Posterior cingulate gyrus (tissue), 11 donors: ENCODE measurements at regions not wholly inside any gene's neighbourhood (a gene's known extent, or its start where the extent isn't known, plus 50 kb on each side); places are given as distances from the start of the nearest gene placed in this dataset.

ENCODE experiments used
- DNase-seq, 10 donors: peaks; one replicate each; pipeline versions ENCODE4 v3.0.0 to v3.0.0-alpha.2; 2020 to 2021; ENCODE audit warnings: mixed read lengths in 3 of 10
- intact Hi-C: fragments of 100-400 bp; cut with DNase I; formaldehyde crosslinking; loops from one replicate; pipeline ENCODE4 v1.15.1; 2023

DNA sequence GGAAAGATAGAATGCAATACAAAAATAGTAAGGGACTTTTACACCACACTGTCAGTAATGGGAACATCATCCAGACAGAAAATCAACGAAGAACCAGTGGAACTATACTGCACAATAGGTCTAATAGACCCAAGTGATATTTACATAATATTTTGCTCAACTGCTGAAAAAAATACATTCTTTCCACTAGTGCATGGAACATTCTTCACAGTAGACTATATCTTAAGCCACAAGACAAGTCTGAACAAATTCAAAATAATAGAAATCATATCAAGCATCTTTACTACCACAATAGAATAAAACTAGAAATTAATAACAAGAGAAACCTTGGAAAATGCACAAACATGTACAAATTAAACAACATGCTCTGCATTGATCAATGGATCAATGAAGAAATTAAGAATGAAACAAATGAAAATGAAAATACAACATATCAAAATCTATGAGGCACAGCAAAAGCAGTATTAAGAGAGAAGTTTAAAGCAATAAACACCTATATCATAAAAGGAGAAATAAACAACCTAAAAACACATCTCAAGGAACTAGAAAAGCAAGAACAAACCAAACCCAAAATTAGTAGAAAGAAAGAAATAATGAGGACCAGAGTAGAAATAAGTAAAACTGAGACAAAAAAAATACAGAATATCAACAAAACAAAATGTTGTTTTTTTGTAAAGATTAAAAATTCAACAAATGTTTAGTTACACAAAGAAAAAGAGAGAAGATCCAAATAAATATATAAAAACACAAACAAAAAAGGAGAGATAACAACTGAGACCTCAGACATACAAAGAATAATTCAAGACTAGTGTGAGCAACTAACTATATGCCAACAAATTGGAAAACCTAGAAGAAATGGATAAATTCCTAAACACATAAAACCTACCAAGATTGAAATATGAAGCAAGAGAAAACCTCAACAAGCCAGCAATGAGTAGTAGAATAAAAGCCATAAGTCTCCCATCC, 51.5 kb upstream of the ANTXR2 start:
- intact Hi-C loops = loop anchor here (5.0 kb wide), 1 partner anchor 93 kb away; no protein-coding TSS in a partner anchor
- DNase-seq = no peak
